Activated CD8-positive, alpha-beta T cell treated with anti-CD3 and anti-CD28 coated beads, Interleukin-2, amount 10 ng/mL, durations not matched to agents 7 days and 5 days (primary cell): ENCODE measurements at regions not wholly inside any gene's neighbourhood (a gene's known extent, or its start where the extent isn't known, plus 50 kb on each side); places are given as distances from the start of the nearest gene placed in this dataset.

Experiments
- ATAC-seq: fragments of 150-1000 bp; cut with Tn5 transposase; one replicate; pipeline ENCODE4 v1.10.0; 2021; ENCODE audit warnings: moderate library complexity
- CTCF ChIA-PET: fragments of 350-600 bp; sonication (Branson Sonifier 250); formaldehyde crosslinking; loops from one replicate; lab custom pipeline; 2021; ENCODE audit warnings: antibody characterized with exemption; lab: Charles Lee
- POLR2A ChIA-PET: fragments of 350-600 bp; sonication (Branson Sonifier 250); formaldehyde crosslinking; loops from one replicate; lab custom pipeline; 2021; ENCODE audit warnings: antibody characterized with exemption; lab: Charles Lee
- DNase-seq: peaks from one replicate; pipeline ENCODE4 v3.0.0-alpha.2; 2020
- H3K27ac Mint-ChIP-seq: one replicate; pipeline ENCODE4 v1.8.0; 2021; ENCODE audit warnings: mild to moderate bottlenecking, mixed read lengths
- H3K27me3 Mint-ChIP-seq: one replicate; pipeline ENCODE4 v1.8.0; 2021; ENCODE audit warnings: low read depth, mixed read lengths
- H3K36me3 Mint-ChIP-seq: one replicate; pipeline ENCODE4 v1.8.0; 2021; ENCODE audit warnings: low read depth, mixed read lengths
- H3K4me1 Mint-ChIP-seq: one replicate; pipeline ENCODE4 v1.8.0; 2021; ENCODE audit warnings: low read depth, mixed read lengths
- H3K4me3 Mint-ChIP-seq: one replicate; pipeline ENCODE4 v1.8.0; 2021; ENCODE audit warnings: mild to moderate bottlenecking, mixed read lengths
- H3K9me3 Mint-ChIP-seq: one replicate; pipeline ENCODE4 v1.8.0; 2022; ENCODE audit warnings: mixed read lengths; ENCODE audit not compliant: insufficient read depth

DNA sequence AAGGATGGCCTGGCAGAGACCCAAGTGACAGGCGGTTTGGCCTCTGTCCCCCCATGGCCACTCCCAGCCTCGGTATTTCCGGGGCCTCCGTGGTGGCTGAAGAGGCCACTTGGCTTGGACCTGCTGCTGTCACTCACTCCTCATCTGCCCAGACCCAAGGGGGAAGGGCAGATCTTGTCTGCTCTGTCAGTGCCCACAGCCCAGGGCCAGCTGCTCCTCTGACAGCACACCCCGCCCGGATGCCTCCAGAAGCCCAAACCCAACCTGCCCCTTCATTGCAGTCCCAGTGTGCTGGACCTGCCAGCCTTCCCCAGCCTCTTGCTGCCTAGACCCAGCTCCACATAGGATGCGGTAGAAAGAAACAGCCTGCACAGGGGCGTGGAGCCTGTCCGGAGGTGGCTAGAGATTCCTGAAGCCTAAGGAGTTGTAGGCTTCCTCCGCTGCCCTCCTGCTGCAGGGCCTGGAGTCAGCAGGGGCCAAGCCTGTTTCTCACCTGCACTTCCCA lies 52.0 kb downstream of the MAGEF1 start:
- POLR2A ChIA-PET: no interaction called here
- CTCF ChIA-PET: no interaction called here
- Mint-ChIP-seq H3K9me3 (no peaks in the 10 kb centered on the region), H3K27me3 (peaks cover 4% of the 10 kb centered on the region), H3K27ac (no peak overlapping the region), H3K4me1 (peaks cover 6% of the 10 kb centered on the region), H3K36me3 (no peaks in the 10 kb centered on the region), H3K4me3 (no peak overlapping the region)
- no peak for ATAC-seq
- DNase-seq: no peak

DNA sequence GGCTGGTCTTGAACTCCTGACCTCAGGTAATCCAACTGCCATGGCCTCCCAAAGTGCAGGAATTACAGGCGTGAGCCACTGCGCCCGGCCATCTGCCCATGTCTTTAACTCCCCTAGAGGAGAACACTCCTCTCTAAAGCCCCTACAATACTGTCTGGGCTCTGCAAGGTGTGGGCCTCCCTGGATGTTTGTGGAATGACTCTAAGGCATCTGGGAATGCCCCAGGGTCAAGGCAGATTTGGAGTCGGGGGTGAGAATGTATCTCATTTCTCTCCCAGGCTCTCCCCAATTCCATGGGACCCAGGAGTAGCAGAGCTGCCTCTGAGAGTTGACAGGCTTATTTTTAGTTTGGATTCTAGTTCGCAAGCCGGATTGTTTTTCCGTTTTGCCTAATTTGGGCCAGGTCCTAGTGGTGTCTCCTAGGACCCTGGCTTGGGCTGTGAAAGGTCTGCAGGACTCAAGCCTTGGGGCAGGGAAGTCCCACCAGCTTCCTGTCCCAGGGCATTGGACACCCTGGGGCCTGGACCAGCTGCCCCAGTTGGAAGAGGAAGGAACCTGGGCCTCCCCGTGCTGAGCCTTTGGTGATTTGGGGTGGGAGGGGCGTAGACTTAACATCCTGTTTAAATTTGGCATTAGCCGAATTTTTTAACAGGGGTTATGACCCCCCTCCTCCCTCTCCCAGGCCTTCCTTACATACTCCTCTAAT lies 53.5 kb downstream of the MAGEF1 start:
- Mint-ChIP-seq H3K27ac (no peak overlapping the region), H3K4me3 (no peak overlapping the region), H3K36me3 (no peaks in the 10 kb centered on the region), H3K9me3 (no peaks in the 10 kb centered on the region), H3K4me1 (peaks cover 6% of the 10 kb centered on the region), H3K27me3 (peaks cover 4% of the 10 kb centered on the region)
- CTCF ChIA-PET: no interaction called here
- POLR2A ChIA-PET: no interaction called here
- ATAC-seq (no peak), DNase-seq (no peak)

DNA sequence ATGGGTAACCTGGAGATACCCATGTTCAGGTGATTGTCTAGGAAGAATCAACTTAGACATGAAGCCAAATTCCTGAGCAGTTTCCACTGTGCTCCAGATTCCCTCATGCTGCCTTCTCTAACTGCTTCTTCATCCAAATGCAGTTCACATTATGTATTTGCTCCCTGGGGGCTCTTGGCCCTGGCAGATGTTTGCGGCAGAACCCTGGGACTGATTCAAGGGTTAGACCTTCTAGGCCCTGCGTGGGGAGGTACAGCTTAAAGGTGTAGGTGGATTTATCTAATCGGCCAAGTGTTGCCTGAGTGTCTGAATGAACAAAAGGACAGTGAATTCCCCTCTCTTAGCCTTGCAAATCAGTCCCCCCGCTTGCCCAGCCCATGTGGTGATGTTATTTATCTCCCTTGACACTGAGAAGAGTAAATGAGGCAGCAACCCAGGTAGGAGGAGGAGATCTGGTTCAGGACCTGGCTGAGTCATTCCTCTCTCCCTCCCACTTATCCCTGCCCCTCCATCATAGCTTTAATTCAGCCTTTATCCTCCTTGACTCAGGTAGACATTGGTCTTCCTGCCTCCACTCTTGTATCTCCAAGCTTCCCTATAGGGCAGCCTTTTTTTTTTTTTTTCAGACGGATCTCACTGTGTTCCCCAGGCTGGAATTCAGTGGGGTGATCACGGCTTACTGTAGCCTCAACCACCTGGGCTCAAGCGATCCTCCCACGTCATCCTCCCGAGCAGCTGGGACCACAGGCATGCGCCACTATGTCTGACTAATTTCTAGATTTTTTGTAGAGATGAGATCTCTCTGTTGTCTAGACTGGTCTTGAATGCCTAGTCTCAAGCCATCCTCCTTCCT lies 54.8 kb downstream of the MAGEF1 start:
- Mint-ChIP-seq H3K4me1 (peaks cover 6% of the 10 kb centered on the region), H3K9me3 (no peaks in the 10 kb centered on the region), H3K27ac (no peak overlapping the region), H3K36me3 (no peaks in the 10 kb centered on the region), H3K4me3 (no peak overlapping the region), H3K27me3 (peaks cover 4% of the 10 kb centered on the region)
- ATAC-seq (no peak), DNase-seq (no peak)
- ChIA-PET CTCF (no interaction called here), POLR2A (no interaction called here)

DNA sequence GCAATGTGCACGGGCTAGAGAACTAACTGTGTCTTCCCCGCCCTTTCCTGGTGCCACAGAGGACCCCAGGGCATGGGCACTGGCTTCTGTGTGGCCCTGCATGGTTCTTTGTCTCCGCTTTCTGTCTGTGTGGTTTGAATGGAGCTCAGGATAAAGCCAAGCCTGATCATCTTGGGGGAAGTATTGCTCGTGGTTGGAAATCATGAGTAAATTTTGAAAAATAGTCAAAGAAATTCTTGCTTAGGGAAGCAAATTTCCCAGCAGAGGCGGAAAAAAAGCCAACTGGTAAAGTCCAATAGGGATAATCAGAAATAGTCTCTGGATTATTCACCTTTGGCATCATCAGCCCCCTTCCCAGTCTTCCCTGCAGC lies 55.4 kb downstream of the MAGEF1 start:
- Mint-ChIP-seq H3K27ac (no peak overlapping the region), H3K36me3 (no peaks in the 10 kb centered on the region), H3K27me3 (peaks cover 4% of the 10 kb centered on the region), H3K4me1 (peaks cover 6% of the 10 kb centered on the region), H3K4me3 (no peak overlapping the region), H3K9me3 (no peaks in the 10 kb centered on the region)
- ChIA-PET CTCF (no interaction called here), POLR2A (no interaction called here)
- no peak for DNase-seq
- no peak for ATAC-seq

DNA sequence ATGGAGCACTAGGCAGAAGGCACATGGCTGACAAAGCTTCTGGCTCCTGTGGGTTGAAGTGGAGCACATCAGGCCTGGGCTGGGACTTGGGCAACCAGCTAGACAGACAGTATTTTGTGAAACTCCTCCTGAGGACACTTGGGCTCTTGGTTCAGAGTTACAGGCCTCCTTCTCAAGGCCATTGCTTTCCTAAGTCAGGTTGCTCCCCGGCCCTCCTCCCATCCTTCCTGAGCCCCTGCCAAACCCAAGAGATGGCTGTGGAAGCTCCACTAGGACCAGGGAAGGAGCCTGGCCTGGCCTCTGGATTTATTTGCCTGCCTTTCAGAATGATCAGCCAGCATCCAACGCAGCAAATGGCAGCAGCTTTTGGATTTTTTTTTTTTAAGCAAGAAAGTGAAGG lies 56.3 kb downstream of the MAGEF1 start:
- ChIA-PET POLR2A (interaction anchor here (0.6 kb wide), 1 partner anchor 48 kb away, joined by 3 read pairs; no protein-coding TSS in a partner anchor), CTCF (no interaction called here)
- ATAC-seq: no peak

DNA sequence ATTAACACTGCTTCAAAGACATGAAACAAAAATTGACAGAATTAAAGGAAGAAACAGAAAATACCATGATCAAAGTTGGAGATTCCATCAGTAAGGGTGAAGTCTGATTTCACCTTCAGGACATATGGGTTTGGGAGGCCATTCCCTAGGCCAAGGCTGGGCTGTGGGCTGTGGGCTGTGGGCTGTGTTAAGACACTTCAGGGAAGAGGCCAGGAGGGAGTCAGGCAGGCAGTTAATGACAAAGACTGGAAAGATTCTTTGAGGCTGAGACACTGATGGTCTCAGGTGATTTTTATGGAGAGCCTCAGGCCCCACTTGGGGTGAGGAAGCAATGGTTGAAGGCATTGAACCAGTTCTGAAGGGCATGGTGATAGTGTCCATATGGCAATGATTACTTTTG lies 57.5 kb downstream of the MAGEF1 start:
- H3K27me3 Mint-ChIP-seq: peaks cover 4% of the 10 kb centered on the region
- H3K4me1 Mint-ChIP-seq: no peaks in the 10 kb centered on the region
- ChIA-PET CTCF (no interaction called here), POLR2A (no interaction called here)
- no peaks in the 10 kb centered on the region for H3K36me3 Mint-ChIP-seq
- H3K4me3 Mint-ChIP-seq: no peak overlapping the region
- DNase-seq (no peak), ATAC-seq (no peak)
- H3K9me3 Mint-ChIP-seq: no peaks in the 10 kb centered on the region
- H3K27ac Mint-ChIP-seq: no peak overlapping the region

More for the DNA sequence above, 56.3 kb downstream of the MAGEF1 start:
- Mint-ChIP-seq H3K27me3 (peaks cover 4% of the 10 kb centered on the region), H3K4me1 (peaks cover 1% of the 10 kb centered on the region), H3K36me3 (no peaks in the 10 kb centered on the region), H3K4me3 (no peak overlapping the region), H3K9me3 (no peaks in the 10 kb centered on the region), H3K27ac (no peak overlapping the region)
- no peak for DNase-seq

DNA sequence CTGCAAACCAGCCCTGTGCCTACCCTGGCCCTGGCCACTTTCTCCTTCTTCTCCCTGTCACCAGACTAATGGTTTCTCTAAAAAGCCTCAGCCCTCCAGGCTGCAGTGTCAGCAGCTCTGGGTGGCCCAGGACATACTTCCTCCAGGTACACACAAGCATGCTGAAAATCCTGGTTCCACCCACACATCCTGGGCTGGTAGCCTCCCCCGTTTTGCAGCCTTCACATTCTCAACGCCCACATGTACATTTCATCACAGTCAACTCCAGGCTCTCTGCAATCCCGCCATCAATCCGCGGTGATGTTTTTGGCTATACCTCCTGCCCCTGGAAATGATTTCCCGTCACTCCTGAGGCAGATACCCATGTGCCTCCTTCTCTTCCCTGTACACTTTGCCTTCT lies 59.4 kb downstream of the MAGEF1 start:
- no peaks in the 10 kb centered on the region for H3K4me1 Mint-ChIP-seq

DNA sequence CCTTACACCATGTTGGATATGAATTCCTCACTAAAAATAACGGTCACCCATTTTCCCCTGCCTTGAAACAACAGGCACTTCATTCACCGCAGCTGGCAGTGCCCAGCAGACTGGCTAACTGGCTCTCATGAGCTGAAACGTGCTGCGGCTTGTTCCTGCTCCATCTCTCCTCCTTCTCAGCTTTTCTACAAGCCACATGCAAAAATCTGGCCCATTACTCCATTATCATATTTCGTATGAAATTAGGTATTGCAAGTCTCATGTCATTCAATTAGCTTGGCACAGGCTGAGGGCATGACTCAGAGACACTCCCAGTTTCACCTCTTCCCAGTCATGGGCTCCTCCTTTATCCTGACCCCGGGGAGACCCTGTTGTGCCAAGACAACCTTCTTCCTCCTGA lies 60.0 kb downstream of the MAGEF1 start:
- Mint-ChIP-seq H3K36me3 (no peaks in the 10 kb centered on the region), H3K4me3 (no peak overlapping the region), H3K4me1 (no peaks in the 10 kb centered on the region), H3K9me3 (no peaks in the 10 kb centered on the region), H3K27ac (no peak overlapping the region), H3K27me3 (no peaks in the 10 kb centered on the region)
- ATAC-seq (no peak), DNase-seq (no peak)
- ChIA-PET CTCF (no interaction called here), POLR2A (interaction anchor here (0.6 kb wide), 1 partner anchor 104 kb away, joined by 3 read pairs; no protein-coding TSS in a partner anchor)

More for the DNA sequence above, 59.4 kb downstream of the MAGEF1 start:
- Mint-ChIP-seq H3K27me3 (peaks cover 4% of the 10 kb centered on the region), H3K36me3 (no peaks in the 10 kb centered on the region), H3K4me3 (no peak overlapping the region), H3K27ac (no peak overlapping the region), H3K9me3 (no peaks in the 10 kb centered on the region)
- ATAC-seq: no peak
- ChIA-PET POLR2A (no interaction called here), CTCF (no interaction called here)
- DNase-seq: no peak

DNA sequence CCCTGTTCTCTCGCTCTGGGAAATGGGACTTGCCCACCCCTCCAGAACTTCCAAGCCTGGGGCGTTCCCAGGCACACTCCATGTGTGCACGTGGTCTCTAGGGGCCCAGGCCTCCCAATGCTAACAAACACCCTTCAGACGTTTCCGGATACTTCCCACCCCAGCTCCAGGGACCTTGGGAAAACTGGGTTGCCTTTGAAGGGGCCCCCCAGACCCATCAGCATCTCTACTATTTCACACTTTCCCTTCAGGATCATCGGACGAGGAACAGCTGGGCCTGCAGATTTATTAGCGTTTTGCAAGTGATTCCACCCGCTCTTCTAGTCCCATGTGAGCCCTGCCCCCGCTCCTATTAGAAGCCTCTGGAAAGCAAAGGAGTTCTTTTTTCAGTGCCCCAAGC lies 63.2 kb downstream of the MAGEF1 start:
- Mint-ChIP-seq H3K4me1 (no peaks in the 10 kb centered on the region), H3K36me3 (no peaks in the 10 kb centered on the region)

DNA sequence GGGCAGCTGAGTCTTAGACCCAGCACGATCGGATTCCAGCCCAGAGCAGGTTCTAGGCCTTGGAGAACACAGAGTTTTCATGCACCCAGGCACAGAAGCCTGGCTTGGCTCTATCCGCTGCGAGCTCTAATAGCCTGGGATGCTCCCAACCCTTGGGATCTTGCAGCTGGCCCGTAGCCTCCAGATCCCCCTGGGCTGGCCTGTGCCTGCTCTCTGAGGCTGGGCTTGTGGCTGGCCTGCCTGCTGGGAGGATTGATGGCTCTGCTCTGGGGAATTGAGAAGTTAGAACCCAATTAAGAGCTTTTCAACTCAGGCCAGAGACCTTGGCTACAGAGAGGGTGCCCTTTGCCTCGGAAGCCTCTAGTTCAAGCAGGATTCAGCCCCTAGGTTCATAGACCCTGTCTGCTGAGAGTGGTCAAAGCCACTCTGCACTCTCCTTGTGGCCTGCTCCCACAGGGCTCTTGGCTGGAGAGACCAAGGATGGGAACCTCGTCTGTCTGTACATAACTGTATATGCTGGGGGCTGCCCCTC lies 64.4 kb downstream of the MAGEF1 start:
- Mint-ChIP-seq H3K36me3 (no peaks in the 10 kb centered on the region), H3K4me1 (no peaks in the 10 kb centered on the region), H3K9me3 (no peaks in the 10 kb centered on the region), H3K27ac (no peak overlapping the region), H3K4me3 (no peak overlapping the region), H3K27me3 (no peaks in the 10 kb centered on the region)
- CTCF ChIA-PET: no interaction called here
- POLR2A ChIA-PET: no interaction called here
- DNase-seq (no peak), ATAC-seq (no peak)

More for the DNA sequence above, 63.2 kb downstream of the MAGEF1 start:
- no peak overlapping the region for H3K4me3 Mint-ChIP-seq
- ChIA-PET POLR2A (no interaction called here), CTCF (no interaction called here)
- no peak for ATAC-seq
- H3K9me3 Mint-ChIP-seq: no peaks in the 10 kb centered on the region
- no peak overlapping the region for H3K27ac Mint-ChIP-seq
- H3K27me3 Mint-ChIP-seq: no peaks in the 10 kb centered on the region
- DNase-seq: no peak

DNA sequence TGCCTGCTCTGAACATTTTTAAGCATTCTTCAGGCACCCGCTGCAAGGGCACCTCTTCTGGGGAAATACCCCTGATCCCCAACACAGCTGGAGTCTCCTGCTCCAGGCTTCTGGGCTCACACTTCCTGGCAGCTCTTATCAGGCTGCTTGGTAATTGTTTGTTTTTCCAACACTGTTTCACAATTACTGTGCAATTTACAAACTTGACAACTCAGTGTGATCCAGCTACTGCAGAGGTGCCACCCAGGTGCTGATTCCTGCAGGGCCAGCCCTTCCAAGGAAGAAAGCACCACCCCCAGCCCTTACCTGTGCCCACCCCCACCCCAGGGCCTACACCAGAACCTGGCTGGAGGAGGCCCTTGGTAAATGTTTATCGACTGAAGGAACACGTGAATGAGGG lies 66.5 kb downstream of the MAGEF1 start:
- ATAC-seq (no peak), DNase-seq (no peak)
- Mint-ChIP-seq H3K27me3 (no peaks in the 10 kb centered on the region), H3K36me3 (no peaks in the 10 kb centered on the region), H3K4me1 (no peaks in the 10 kb centered on the region), H3K4me3 (no peak overlapping the region), H3K27ac (no peak overlapping the region), H3K9me3 (no peaks in the 10 kb centered on the region)
- ChIA-PET POLR2A (no interaction called here), CTCF (no interaction called here)

DNA sequence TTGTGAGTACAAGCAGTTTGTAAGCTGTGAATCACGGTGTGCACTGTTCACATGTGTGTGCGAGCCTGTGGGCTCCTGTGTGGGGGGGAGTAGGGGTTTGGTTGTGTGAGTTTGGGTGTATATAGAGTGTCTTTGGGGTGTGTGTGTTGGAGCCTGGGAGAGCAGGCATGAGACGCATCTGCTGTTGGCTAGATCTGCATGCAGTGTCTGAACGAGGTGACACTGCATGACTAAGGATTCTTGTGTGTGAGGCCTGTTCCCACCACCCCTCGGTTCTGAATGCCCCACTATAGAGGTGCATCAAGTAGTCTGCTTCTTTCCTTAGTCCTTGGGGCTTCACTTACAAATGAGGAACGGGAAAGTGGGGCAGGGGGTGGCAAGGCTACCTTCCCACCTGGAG lies 68.4 kb downstream of the MAGEF1 start:
- DNase-seq: no peak
- no peaks in the 10 kb centered on the region for H3K4me1 Mint-ChIP-seq
- ATAC-seq: no peak
- CTCF ChIA-PET: no interaction called here
- no peak overlapping the region for H3K4me3 Mint-ChIP-seq
- H3K9me3 Mint-ChIP-seq: no peaks in the 10 kb centered on the region
- no peaks in the 10 kb centered on the region for H3K27me3 Mint-ChIP-seq
- POLR2A ChIA-PET: no interaction called here
- no peaks in the 10 kb centered on the region for H3K36me3 Mint-ChIP-seq
- H3K27ac Mint-ChIP-seq: no peak overlapping the region
